BJ (cell line): ENCODE measurements at regions not wholly inside any gene's neighbourhood (a gene's known extent, or its start where the extent isn't known, plus 50 kb on each side); places are given as distances from the start of the nearest gene placed in this dataset.

Source experiments
- CTCF ChIA-PET: fragments of 350-600 bp; formaldehyde crosslinking; extraction: SDS; loops from one replicate; lab custom pipeline; 2021; ENCODE audit warnings: antibody characterized with exemption, inconsistent platforms; lab: Yijun Ruan, JAX
- POLR2A ChIA-PET: fragments of 300-600 bp; sonication (Branson Sonifier 250); formaldehyde crosslinking; extraction: SDS; loops from one replicate; lab custom pipeline; 2021; ENCODE audit warnings: antibody characterized with exemption; lab: Charles Lee
- DNase-seq: peaks from one replicate; pipeline ENCODE4 v3.0.0-alpha.2; 2011; ENCODE audit warnings: low read depth
- H3K27me3 ChIP-seq: 2 replicates; pipeline ENCODE4 v1.6.0; 2011; ENCODE audit warnings: low read length; ENCODE audit not compliant: control insufficient read depth, insufficient read depth
- H3K36me3 ChIP-seq: 2 replicates; pipeline ENCODE4 v1.5.1; 2011; ENCODE audit warnings: low read length; ENCODE audit not compliant: control insufficient read depth, insufficient read depth
- H3K4me3 ChIP-seq: 2 replicates; pipeline ENCODE4 v1.5.1; 2011; ENCODE audit warnings: low read depth, mild to moderate bottlenecking, control low read depth, low read length
- TF ChIP-seq, protein P1 (sequence below): IDR thresholded peaks from 2 replicates; pipeline ENCODE4 v1.5.1; 2011; ENCODE audit warnings: low read depth, mild to moderate bottlenecking, control low read depth, inconsistent platforms, low read length, moderate library complexity; ENCODE audit not compliant: insufficient read depth

- Histone ChIP-seq H3K4me3 (no peak overlapping the region), H3K27me3 (0 out of 2 replicates have a peak, but pooled peaks cover 1% of the 10 kb centered on the region), H3K36me3 (no peaks in the 10 kb centered on the region)
- CTCF ChIA-PET = no interaction called here
- no peak for DNase-seq
- POLR2A ChIA-PET = no interaction called here
- TF ChIP-seq, protein P1, sequence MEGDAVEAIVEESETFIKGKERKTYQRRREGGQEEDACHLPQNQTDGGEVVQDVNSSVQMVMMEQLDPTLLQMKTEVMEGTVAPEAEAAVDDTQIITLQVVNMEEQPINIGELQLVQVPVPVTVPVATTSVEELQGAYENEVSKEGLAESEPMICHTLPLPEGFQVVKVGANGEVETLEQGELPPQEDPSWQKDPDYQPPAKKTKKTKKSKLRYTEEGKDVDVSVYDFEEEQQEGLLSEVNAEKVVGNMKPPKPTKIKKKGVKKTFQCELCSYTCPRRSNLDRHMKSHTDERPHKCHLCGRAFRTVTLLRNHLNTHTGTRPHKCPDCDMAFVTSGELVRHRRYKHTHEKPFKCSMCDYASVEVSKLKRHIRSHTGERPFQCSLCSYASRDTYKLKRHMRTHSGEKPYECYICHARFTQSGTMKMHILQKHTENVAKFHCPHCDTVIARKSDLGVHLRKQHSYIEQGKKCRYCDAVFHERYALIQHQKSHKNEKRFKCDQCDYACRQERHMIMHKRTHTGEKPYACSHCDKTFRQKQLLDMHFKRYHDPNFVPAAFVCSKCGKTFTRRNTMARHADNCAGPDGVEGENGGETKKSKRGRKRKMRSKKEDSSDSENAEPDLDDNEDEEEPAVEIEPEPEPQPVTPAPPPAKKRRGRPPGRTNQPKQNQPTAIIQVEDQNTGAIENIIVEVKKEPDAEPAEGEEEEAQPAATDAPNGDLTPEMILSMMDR = no peak
Measured at GRCh38 chr11:70628176-70628854, 230.0 kb downstream of the CTTN start.

DNA sequence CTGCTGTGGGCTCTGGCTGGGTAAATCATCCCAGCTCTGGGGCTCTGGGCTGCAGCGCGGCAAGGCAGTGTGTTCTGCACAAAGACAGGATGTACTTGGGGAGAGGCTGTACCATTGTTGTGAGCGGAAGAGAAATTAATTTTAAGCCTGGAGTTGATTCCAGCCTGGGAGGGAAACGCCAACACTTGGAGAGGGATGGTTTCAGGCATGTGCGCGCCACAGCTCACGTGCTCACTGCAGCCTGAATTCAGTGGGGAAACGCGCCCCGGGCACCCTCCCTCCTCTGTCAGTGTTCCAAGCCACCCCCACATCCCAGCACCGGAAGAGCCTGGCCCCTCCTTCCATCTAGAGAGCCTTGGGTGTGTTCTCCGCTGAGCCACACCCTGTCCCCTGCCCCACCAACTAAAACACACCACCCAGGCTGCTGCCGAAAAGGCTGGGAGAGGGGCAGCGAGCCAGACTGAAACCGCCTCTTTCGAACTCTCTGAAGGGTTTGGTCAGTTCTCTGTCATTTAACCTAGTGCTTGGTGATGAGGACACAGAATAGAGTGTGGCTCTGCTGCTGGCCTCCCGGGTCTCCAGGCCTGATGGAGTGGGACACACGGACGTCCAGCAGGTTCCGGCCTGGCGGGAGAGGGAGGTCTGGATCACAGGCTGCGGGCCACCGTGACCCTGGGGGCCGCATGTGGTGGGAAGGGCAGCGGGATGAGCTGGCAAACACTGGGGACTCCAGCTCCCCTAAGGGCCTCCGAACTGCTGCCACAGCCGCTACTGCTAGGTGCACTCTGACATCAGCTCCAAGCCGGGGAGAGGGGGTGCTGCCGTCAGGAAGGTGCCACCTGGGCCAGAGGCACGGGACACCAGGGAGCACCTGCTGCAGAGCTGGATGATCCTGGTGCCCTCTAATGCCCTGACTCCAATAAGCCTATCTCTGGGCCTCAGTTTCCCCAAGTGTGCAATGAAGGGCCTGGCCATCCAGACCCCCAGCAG lies 230.8 kb downstream of the CTTN start:
- CTCF ChIA-PET = no interaction called here
- POLR2A ChIA-PET = no interaction called here
- Histone ChIP-seq H3K27me3 (0 out of 2 replicates have a peak, but pooled peaks cover 1% of the 10 kb centered on the region), H3K36me3 (no peaks in the 10 kb centered on the region), H3K4me3 (no peak overlapping the region)
- DNase-seq = no peak
- TF ChIP-seq, protein P1 = no peak

GRCh38 chr11:70630068-70630467 lies 231.7 kb downstream of the CTTN start:
- ChIA-PET CTCF (no interaction called here), POLR2A (no interaction called here)
- TF ChIP-seq, protein P1 = no peak

DNA sequence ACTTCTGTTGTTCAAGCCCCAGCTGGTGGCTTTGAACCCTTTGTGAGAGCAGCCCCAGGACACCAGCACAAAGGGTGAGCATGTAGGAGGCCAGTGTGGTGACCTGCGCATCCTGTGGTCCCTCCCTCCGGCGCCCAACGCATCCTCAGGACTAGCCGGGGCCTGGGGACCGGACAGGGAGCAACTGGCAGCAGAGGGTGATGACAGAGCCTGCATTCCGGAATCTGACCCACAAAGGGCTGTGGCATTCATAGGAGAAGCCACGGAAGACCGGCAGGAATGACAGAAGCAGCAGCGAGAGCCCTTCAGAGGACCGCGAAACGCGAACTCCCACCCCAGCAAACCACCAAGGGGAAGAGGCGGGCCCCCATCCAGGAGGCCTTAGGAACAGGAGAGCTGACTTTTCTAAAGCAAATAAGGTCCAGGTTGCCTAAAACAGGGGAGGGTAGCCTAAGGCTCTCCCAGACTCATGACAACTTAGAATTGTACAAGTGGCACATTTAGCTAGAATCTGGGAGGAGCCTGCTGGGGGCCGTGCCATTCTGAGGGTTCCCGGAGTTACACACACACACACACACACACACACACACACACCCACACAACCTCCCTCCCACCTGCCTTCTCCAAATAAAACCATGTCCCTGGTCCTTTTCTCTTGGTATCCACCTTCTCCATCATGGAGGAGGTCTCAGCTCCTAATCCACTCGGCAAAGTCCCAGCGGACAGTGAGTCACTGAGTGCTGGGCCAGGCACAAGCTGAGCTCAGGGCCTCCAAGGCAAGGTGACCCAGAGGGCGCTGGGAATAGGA lies 232.7 kb downstream of the CTTN start:
- DNase-seq = no peak
- ChIA-PET POLR2A (interaction anchor here (0.6 kb wide), 1 partner anchor 623 kb away, joined by 4 read pairs; no protein-coding TSS in a partner anchor), CTCF (interaction anchor here (0.6 kb wide), 1 partner anchor 29 kb away, joined by 3 read pairs; no protein-coding TSS in a partner anchor)
- 0 out of 2 replicates have a peak, but pooled peaks cover 1% of the 10 kb centered on the region for H3K27me3 ChIP-seq
- TF ChIP-seq, protein P1 = no peak
- no peaks in the 10 kb centered on the region for H3K36me3 ChIP-seq
- no peak overlapping the region for H3K4me3 ChIP-seq

More at GRCh38 chr11:70630068-70630467, 231.7 kb downstream of the CTTN start:
- no peak for DNase-seq
- Histone ChIP-seq H3K36me3 (no peaks in the 10 kb centered on the region), H3K27me3 (0 out of 2 replicates have a peak, but pooled peaks cover 1% of the 10 kb centered on the region), H3K4me3 (no peak overlapping the region)
